ENCODE measurements at regions not wholly inside any gene's neighbourhood (a gene's known extent, or its start where the extent isn't known, plus 50 kb on each side); places are given as distances from the start of the nearest gene placed in this dataset.

- no peak overlapping the region for H3K4me3 ChIP-seq
- TF ChIP-seq CTCF (IDR thresholded peaks at IDR 0.05) = no peak
- intact Hi-C loops (cut with DNase I, micrococcal nuclease) = no loop called here
- no peaks in the 10 kb centered on the region for H3K36me3 ChIP-seq (ENCODE audit: low read depth)
- DNase-seq (no peak), ATAC-seq (no peak)
- H3K9me3 ChIP-seq = no peaks in the 10 kb centered on the region
- H3K4me1 ChIP-seq (ENCODE audit: low read depth) = no peaks in the 10 kb centered on the region
These were observed 262.6 kb upstream of the DDX18 start for GRCh38 chr2:117551858-117552257.

- ATAC-seq (no peak), DNase-seq (no peak)
- Histone ChIP-seq H3K36me3 (ENCODE audit: low read depth) (no peaks in the 10 kb centered on the region), H3K4me3 (no peak overlapping the region), H3K9me3 (no peaks in the 10 kb centered on the region), H3K4me1 (ENCODE audit: low read depth) (no peaks in the 10 kb centered on the region)
- no peak for TF ChIP-seq CTCF (IDR thresholded peaks at IDR 0.05)
- intact Hi-C loops (cut with DNase I, micrococcal nuclease) = no loop called here
These were observed 261.0 kb upstream of the DDX18 start for GRCh38 chr2:117553448-117553847.

GRCh38 chr2:117555965-117556364 lies 258.5 kb upstream of the DDX18 start:
- no peaks in the 10 kb centered on the region for H3K36me3 ChIP-seq (ENCODE audit: low read depth)
- H3K9me3 ChIP-seq = no peaks in the 10 kb centered on the region
- no peaks in the 10 kb centered on the region for H3K4me1 ChIP-seq (ENCODE audit: low read depth)
- intact Hi-C loops (cut with DNase I, micrococcal nuclease) = no loop called here
- ATAC-seq = peak; percentile 78
- DNase-seq = no peak
- TF ChIP-seq CTCF (IDR thresholded peaks at IDR 0.05) = no peak
- H3K4me3 ChIP-seq = no peak overlapping the region

- no peaks in the 10 kb centered on the region for H3K36me3 ChIP-seq (ENCODE audit: low read depth)
- no peaks in the 10 kb centered on the region for H3K9me3 ChIP-seq
- ATAC-seq (no peak), DNase-seq (no peak)
- no peak overlapping the region for H3K4me3 ChIP-seq
- intact Hi-C loops (cut with DNase I, micrococcal nuclease) = no loop called here
- no peaks in the 10 kb centered on the region for H3K4me1 ChIP-seq (ENCODE audit: low read depth)
- TF ChIP-seq CTCF (IDR thresholded peaks at IDR 0.05) = no peak
These were observed 256.9 kb upstream of the DDX18 start for GRCh38 chr2:117557626-117558025.

- intact Hi-C loops (cut with DNase I, micrococcal nuclease) = no loop called here
- ATAC-seq = no peak
- H3K9me3 ChIP-seq = no peaks in the 10 kb centered on the region
- H3K4me1 ChIP-seq (ENCODE audit: low read depth) = no peaks in the 10 kb centered on the region
- no peak for DNase-seq
- no peak for TF ChIP-seq CTCF (IDR thresholded peaks at IDR 0.05)
- no peak overlapping the region for H3K4me3 ChIP-seq
- H3K36me3 ChIP-seq (ENCODE audit: low read depth) = no peaks in the 10 kb centered on the region
These were observed 251.8 kb upstream of the DDX18 start for GRCh38 chr2:117562654-117563053.
